HL-60 (cell line): ENCODE measurements at regions not wholly inside any gene's neighbourhood (a gene's known extent, or its start where the extent isn't known, plus 50 kb on each side); places are given as distances from the start of the nearest gene placed in this dataset.

Source experiments
- DNase-seq, 2 experiments: peaks; one replicate each; pipeline ENCODE4 v3.0.0-alpha.2; 2010 to 2020; ENCODE audit warnings: low read depth in 1 of 2, low spot score in 1 of 2
- H3K27ac ChIP-seq: fragments of 250-450 bp; sonication (Bioruptor Pico); replicated peaks from 2 replicates; pipeline ENCODE4 v1.5.1; 2020; ENCODE audit warnings: mild to moderate bottlenecking, moderate library complexity
- H3K27me3 ChIP-seq: fragments of 250-450 bp; sonication (Bioruptor Pico); 2 replicates; pipeline ENCODE4 v1.5.1; 2021; ENCODE audit warnings: mild to moderate bottlenecking, moderate library complexity; ENCODE audit not compliant: insufficient read depth, poor library complexity, severe bottlenecking
- H3K4me3 ChIP-seq: replicated peaks from 2 replicates; pipeline ENCODE4 v1.5.1; 2011; ENCODE audit warnings: mild to moderate bottlenecking, control low read depth, low read length; ENCODE audit not compliant: insufficient read depth
- GABPA ChIP-seq: IDR thresholded peaks from 2 replicates; pipeline ENCODE4 v1.6.1; 2012; ENCODE audit warnings: low read depth
- POLR2AphosphoS5 ChIP-seq: IDR thresholded peaks from 2 replicates; pipeline ENCODE4 v1.6.1; 2012; ENCODE audit warnings: low read depth
- REST ChIP-seq: IDR thresholded peaks from 2 replicates; pipeline ENCODE4 v1.6.1; 2012; ENCODE audit warnings: low read depth; ENCODE audit not compliant: insufficient replicate concordance
- SPI1 ChIP-seq: IDR thresholded peaks from 2 replicates; pipeline ENCODE4 v1.6.1; 2012; ENCODE audit warnings: low read depth, mild to moderate bottlenecking, borderline replicate concordance
- TF ChIP-seq, protein P1 (sequence below): IDR thresholded peaks from one replicate; pipeline ENCODE4 v1.5.1; 2011; ENCODE audit warnings: low read length, control low read depth, inconsistent platforms; ENCODE audit not compliant: insufficient read depth

DNA sequence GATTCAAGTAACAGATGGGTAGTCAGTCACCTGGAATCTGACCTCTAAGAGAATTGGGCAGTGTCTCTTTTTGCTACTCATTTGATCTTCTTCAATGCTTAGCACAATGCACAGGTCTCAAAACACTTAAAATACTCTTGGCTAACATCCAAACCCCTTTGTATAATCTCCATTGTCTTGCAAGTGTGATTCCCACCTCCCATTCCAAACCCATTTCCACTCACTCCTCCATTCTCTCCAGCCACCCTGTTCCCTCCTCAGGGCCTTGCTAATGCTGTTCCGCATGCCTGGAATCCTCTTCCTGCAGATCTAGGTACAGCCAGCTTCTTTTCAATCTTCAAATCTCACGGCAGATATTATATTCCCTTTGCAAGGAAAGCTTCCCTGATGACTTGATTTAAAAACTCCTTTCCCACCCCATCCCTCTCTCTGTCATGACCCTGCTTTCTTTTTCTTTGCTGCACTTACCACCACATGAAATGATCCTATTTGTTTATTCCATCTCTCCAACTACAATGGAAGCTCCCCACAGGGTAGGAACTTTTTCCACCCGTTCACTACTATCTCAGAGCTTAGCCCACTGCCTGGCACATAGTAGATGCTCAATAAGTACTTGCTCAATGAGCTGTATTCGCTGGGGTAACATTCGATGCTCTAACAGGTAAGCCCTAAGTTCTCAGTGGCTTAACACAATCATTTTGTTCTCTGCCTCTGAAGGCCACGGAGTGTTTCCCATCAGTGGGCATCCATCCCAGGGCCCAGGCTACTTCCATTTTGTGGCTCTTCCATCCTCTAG lies 121.7 kb downstream of the MN1 start:
- Histone ChIP-seq H3K4me3 (no peak overlapping the region), H3K27ac (no peak overlapping the region), H3K27me3 (no peaks in the 10 kb centered on the region)
- TF ChIP-seq, protein P1, sequence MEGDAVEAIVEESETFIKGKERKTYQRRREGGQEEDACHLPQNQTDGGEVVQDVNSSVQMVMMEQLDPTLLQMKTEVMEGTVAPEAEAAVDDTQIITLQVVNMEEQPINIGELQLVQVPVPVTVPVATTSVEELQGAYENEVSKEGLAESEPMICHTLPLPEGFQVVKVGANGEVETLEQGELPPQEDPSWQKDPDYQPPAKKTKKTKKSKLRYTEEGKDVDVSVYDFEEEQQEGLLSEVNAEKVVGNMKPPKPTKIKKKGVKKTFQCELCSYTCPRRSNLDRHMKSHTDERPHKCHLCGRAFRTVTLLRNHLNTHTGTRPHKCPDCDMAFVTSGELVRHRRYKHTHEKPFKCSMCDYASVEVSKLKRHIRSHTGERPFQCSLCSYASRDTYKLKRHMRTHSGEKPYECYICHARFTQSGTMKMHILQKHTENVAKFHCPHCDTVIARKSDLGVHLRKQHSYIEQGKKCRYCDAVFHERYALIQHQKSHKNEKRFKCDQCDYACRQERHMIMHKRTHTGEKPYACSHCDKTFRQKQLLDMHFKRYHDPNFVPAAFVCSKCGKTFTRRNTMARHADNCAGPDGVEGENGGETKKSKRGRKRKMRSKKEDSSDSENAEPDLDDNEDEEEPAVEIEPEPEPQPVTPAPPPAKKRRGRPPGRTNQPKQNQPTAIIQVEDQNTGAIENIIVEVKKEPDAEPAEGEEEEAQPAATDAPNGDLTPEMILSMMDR = no peak
- DNase-seq = no peak

- Histone ChIP-seq H3K27ac (no peak overlapping the region), H3K27me3 (no peaks in the 10 kb centered on the region), H3K4me3 (no peak overlapping the region)
- DNase-seq = no peak
- no peak for TF ChIP-seq REST
Observed at GRCh38 chr22:27680636-27681035, 120.9 kb downstream of the MN1 start.

- Histone ChIP-seq H3K4me3 (no peak overlapping the region), H3K27ac (no peak overlapping the region), H3K27me3 (no peaks in the 10 kb centered on the region)
- TF ChIP-seq, protein P1 = no peak
- no peak for TF ChIP-seq POLR2AphosphoS5
- TF ChIP-seq SPI1 = no peak
- TF ChIP-seq REST = no peak
- no peak for TF ChIP-seq GABPA
- DNase-seq = no peak
Observed at GRCh38 chr22:27681037-27681436, 120.5 kb downstream of the MN1 start.

- no peak for DNase-seq
- Histone ChIP-seq H3K4me3 (no peak overlapping the region), H3K27me3 (no peaks in the 10 kb centered on the region), H3K27ac (no peak overlapping the region)
- no peak for TF ChIP-seq SPI1
- TF ChIP-seq POLR2AphosphoS5 = no peak
- TF ChIP-seq GABPA = no peak
- TF ChIP-seq REST = no peak
- TF ChIP-seq, protein P1 = no peak
Observed at GRCh38 chr22:27682437-27682836, 119.1 kb downstream of the MN1 start.
